Breast epithelium (tissue), 3 donors: ENCODE measurements at regions not wholly inside any gene's neighbourhood (a gene's known extent, or its start where the extent isn't known, plus 50 kb on each side); places are given as distances from the start of the nearest gene placed in this dataset.

Experiments used
- CTCF ChIP-seq, 3 donors: fragments of 450-650 bp; IDR thresholded peaks; one replicate each; pipeline ENCODE4 v1.5.1; 2016 to 2017; ENCODE audit warnings: antibody characterized with exemption in 3 of 3, mild to moderate bottlenecking in 3 of 3, moderate library complexity in 3 of 3
- POLR2A ChIP-seq: fragments of 450-650 bp; IDR thresholded peaks from one replicate; pipeline ENCODE4 v1.6.1; 2016; ENCODE audit warnings: antibody characterized with exemption, mild to moderate bottlenecking, moderate library complexity

- no peak for TF ChIP-seq CTCF (IDR thresholded peaks at IDR 0.05)
- TF ChIP-seq POLR2A = no peak
Observed at GRCh38 chr10:84063440-84063839, 75.9 kb upstream of the GHITM start.
